ENCODE measurements at regions not wholly inside any gene's neighbourhood (a gene's known extent, or its start where the extent isn't known, plus 50 kb on each side); places are given as distances from the start of the nearest gene placed in this dataset.

GRCh38 chr18:47716632-47717185 lies 213.8 kb downstream of the SMAD2 start:
- no peak for TF ChIP-seq CTCF (conservative IDR thresholded peaks at IDR 0.05)
- no peak for TF ChIP-seq ZFX (IDR thresholded peaks at IDR 0.05)
